GM20431 (cell line): ENCODE measurements at regions not wholly inside any gene's neighbourhood (a gene's known extent, or its start where the extent isn't known, plus 50 kb on each side); places are given as distances from the start of the nearest gene placed in this dataset.
"Not testable (repeated sequence)": the region's sequence is repeated elsewhere in the genome, so short reads cannot be mapped to it uniquely, and the experiment has no call there.

Experiments used
- in situ Hi-C: fragments of 300-500 bp; cut with MseI, MboI; formaldehyde crosslinking; loops from one replicate; pipeline ENCODE4 v1.15.0; 2020; ENCODE audit warnings: low sequenced_read_pairs; ENCODE audit not compliant: unreplicated experiment

- in situ Hi-C loops = no loop called here
Measured at GRCh38 chr5:40453689-40454088, 226.0 kb upstream of the PTGER4 start.

DNA sequence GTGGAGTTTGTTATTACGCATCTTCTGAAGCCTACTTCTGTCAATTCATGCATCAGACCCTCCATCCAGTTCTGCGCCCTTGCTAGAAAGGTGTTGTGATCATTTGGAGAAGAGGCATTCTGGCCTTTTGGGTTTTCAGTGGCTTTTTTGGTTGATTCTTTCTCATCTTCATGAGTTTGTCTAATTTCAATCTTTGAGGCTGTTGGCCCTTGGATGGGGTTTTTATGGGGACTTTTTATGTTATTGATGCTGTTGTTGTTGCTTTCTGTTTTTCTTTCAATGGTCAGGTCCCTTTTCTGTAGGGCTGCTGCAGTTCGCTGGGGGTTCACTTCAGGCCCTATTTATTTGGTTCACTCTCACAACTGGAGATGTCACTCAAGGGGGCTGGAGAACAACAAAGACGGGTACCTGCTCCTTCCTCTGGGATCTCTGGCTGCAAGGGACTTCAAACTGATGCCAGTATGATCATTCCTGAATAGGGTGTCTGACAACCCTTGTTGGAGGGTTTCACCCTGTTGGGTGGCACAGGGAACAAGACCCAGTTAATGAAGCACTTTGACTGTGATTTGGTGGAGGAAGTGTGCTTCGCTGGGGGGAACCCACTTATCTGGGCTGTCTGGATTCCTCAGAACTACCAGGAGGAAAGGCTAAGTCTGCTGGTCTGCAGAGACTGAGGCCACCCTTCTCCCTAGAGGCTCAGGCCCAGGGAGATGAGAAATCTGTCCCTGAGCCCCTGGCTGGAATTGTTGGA lies 226.7 kb upstream of the PTGER4 start:
- in situ Hi-C loops = no loop called here

DNA sequence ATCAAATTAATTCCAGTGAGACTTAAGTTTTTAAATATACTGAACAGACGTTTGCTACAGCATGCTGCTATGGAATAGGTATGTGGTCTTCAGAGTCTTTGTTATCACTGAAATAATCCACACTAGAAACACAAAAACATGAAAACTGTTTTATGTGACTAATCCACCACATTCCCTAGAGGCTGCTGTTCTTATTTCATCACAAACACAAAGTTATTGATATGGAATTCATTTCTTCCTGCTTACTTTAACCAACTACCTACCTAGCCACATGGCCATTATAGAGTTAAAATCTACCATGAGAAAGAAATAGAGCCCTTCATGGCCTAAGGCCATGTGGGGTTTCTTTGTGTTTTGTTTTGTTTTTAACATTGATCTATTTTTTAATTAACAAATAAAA lies 232.3 kb upstream of the PTGER4 start:
- in situ Hi-C loops = no loop called here

DNA sequence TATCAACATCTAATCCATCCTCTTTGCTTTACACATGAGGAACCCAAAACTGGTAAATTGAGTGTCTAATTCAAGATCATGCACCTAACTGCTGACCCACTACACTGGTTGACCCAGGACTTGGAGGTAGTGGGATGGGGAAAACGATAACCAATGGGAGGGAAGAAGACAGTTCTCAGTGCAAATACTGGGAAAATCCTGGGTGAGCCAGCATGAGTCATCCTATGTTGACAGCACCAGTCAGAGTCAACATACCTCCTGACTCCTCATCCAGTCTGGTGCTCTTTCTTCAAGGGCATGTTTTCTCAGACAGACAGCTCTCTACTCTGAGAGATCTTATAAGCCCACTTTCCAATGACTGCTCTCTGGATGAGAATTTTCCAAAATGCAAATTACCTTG lies 232.8 kb upstream of the PTGER4 start:
- in situ Hi-C loops = no loop called here

GRCh38 chr5:40442346-40442745 lies 237.4 kb upstream of the PTGER4 start:
- in situ Hi-C loops = no loop called here

DNA sequence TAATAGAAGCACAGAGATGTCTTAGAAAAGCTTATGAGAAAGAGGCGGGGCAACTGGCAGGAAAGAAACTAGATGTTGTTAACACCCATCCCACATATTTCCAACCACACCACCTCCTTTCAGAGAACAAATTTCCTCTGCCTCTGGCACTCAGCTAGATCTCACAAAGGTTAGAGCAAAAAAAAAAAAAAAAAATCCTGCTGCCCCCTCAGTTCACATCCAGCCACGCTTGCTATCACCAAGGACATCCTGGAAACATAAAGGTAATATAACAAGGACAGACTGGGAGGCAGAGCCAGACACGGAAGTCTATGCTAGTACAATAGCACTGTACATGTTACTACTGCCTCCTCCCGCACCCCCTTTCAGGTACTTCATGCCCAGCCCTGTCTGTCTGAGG lies 238.0 kb upstream of the PTGER4 start:
- in situ Hi-C loops = no loop called here

GRCh38 chr5:40440746-40441145 lies 239.0 kb upstream of the PTGER4 start:
- in situ Hi-C loops = no loop called here

DNA sequence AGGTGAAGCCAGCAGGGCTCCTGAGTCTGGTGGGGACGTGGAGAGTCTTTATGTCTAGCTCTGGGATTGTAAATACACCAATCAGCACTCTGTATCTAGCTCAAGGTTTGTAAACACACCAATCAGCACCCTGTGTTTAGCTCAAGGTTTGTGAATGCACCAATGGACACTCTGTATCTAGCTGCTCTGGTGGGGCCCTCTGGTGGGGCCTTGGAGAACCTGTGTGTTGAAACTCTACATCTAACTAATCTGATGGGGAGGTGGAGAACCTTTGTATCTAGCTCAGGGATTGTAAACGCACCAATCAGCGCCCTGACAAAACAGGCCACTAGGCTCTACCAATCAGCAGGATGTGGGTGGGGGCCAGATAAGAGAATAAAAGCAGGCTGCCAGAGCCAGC lies 240.6 kb upstream of the PTGER4 start:
- in situ Hi-C loops = not testable (repeated sequence)

GRCh38 chr5:40438646-40439045 lies 241.1 kb upstream of the PTGER4 start:
- in situ Hi-C loops = not testable (repeated sequence)

DNA sequence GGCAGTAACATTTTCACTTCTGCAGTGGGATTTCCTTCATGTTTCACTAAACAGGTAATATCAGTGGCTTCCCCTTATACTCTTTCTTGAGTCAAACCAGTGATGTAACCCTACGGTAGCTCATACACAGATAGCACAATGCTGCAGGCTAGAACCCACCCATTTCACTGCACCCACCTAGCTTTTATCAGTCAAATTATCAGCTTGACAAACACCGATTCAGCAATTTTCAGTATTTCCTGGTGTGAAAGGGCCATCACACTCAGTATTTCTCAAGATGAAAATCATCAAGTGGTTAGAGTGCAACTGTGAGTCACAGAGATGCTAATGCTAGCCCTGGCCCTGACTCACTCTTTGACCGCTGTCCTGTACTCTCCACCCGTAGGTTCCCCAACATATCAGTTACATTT lies 242.3 kb upstream of the PTGER4 start:
- in situ Hi-C loops = no loop called here

GRCh38 chr5:40436535-40437237 lies 243.0 kb upstream of the PTGER4 start:
- in situ Hi-C loops = no loop called here

- in situ Hi-C loops = not testable (repeated sequence)
Measured at GRCh38 chr5:40435706-40436105, 244.0 kb upstream of the PTGER4 start.

GRCh38 chr5:40432836-40433235 lies 246.9 kb upstream of the PTGER4 start:
- in situ Hi-C loops = no loop called here

GRCh38 chr5:40431734-40432133 lies 248.0 kb upstream of the PTGER4 start:
- in situ Hi-C loops = no loop called here

- in situ Hi-C loops = no loop called here
Measured at GRCh38 chr5:40430101-40430710, 249.5 kb upstream of the PTGER4 start.

DNA sequence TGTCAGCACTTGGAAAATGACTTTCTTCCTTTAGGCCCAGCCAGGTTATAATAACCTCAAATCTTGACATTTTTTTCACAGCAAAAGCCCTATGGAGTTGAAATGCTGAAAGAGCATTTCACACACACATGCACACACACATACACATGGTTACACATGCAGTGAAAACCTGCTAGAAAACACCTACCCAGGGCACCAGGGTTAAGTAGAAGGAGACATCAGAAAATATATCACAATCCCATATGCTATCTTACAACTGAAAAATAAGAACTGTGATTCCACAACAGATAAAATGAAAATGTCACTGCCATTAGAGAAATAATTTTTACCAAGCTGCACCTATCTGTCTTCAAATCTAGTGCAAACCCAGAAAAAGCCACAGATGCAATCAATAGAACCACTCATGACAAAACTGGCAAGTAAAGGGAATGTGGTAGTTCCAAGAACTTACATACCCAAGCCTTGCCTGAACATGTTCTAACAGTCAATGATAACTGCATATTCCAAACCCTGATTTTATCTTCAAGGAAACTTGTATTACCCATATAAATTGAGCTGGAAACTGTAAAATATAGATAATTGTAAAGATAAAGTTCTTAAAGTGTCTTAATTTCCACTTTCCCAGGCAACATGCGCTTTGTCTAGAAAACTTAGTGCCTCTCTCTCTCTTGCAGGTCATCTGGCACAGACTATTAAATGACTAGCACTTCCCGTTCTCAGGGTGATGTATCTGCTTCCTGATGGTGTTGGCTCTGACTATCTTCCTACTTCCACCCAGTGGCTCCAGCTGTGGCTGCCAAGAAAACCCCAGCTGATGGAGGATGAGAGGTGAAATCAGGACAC lies 250.2 kb upstream of the PTGER4 start:
- in situ Hi-C loops = no loop called here

GRCh38 chr5:40428815-40429214 lies 250.9 kb upstream of the PTGER4 start:
- in situ Hi-C loops = no loop called here

DNA sequence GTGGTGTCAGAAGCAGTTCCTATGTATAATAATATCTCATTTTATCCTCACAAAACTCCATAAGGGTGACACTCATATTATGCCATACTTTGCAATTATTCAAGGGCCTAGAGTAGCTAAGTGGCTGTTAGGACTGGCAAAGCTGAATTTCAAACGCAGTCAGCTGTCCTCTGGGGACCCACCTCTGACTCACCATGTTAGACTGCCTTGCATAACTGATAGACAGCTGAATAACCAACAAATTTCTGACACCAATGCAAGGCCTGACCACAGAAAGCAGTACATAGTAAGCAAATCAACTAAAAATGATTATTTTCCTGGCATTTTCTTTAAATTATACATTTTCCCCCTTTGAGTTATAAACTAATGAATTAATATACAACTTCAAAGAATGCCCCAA lies 251.6 kb upstream of the PTGER4 start:
- in situ Hi-C loops = no loop called here

- in situ Hi-C loops = not testable (repeated sequence)
Measured at GRCh38 chr5:40417046-40417810, 262.5 kb upstream of the PTGER4 start.

GRCh38 chr5:40416588-40416987 lies 263.1 kb upstream of the PTGER4 start:
- in situ Hi-C loops = no loop called here
